22Rv1 (cell line): ENCODE measurements at regions not wholly inside any gene's neighbourhood (a gene's known extent, or its start where the extent isn't known, plus 50 kb on each side); places are given as distances from the start of the nearest gene placed in this dataset.

Experiments used
- ZFX ChIP-seq: fragments of 450-650 bp; IDR thresholded peaks from 2 replicates; pipeline ENCODE4 v1.6.1; 2017; ENCODE audit warnings: antibody characterized with exemption, borderline replicate concordance
- TF ChIP-seq, protein P1 (sequence below): fragments of 450-650 bp; IDR thresholded peaks from 2 replicates; pipeline ENCODE4 v1.5.1; 2017; ENCODE audit warnings: mild to moderate bottlenecking

DNA sequence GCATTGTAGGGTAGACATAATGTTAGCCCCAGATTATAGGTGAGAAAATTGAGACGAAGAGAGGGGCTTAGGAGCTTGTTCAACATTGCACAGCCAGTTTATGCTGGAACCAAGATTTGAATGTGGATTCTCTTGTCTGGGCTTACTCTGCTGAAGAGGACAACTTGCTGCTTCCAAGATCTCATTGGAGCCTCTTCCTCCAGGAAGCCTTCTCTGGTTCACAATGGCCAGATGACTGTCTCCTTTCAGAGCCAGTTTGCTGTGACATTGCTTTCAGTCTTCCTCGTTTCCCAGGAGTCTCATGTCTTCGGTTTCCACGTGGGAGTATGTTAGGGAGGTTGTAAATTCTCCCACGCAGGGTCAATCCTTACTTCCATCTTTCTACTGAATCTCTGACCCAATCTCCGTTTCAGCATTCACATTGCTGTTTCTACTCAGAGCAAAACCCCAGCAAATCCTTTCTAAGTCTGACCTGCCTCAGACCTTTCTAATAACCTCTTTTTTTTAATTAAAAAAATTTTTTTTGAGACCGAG is 62.2 kb upstream of the LHX5 start:
- TF ChIP-seq, protein P1, sequence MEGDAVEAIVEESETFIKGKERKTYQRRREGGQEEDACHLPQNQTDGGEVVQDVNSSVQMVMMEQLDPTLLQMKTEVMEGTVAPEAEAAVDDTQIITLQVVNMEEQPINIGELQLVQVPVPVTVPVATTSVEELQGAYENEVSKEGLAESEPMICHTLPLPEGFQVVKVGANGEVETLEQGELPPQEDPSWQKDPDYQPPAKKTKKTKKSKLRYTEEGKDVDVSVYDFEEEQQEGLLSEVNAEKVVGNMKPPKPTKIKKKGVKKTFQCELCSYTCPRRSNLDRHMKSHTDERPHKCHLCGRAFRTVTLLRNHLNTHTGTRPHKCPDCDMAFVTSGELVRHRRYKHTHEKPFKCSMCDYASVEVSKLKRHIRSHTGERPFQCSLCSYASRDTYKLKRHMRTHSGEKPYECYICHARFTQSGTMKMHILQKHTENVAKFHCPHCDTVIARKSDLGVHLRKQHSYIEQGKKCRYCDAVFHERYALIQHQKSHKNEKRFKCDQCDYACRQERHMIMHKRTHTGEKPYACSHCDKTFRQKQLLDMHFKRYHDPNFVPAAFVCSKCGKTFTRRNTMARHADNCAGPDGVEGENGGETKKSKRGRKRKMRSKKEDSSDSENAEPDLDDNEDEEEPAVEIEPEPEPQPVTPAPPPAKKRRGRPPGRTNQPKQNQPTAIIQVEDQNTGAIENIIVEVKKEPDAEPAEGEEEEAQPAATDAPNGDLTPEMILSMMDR: no peak
- no peak for TF ChIP-seq ZFX
